ENCODE measurements at regions not wholly inside any gene's neighbourhood (a gene's known extent, or its start where the extent isn't known, plus 50 kb on each side); places are given as distances from the start of the nearest gene placed in this dataset.
"Not testable (repeated sequence)": the region's sequence is repeated elsewhere in the genome, so short reads cannot be mapped to it uniquely, and the experiment has no call there.

DNA sequence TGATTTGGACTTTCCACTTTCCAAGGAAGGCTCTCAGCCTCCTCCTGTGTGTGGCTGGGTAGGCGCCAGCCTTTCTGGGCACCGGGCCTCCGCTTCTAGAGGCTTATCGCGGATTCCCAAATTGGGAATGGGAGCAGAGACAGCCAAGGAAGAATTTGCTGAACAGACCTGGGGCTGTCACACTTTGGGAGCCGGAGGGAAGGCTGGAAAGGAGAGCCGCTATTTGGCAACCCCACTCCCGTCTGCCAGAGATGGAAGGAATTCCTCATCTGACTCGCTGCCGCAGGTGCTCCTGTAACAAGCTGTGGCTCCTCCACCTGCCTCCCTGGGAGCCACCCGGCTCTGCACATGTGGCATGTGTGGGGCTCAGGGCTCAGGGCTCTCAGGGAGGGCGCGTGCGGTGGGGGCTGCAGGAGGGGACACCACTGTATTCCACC, 50.8 kb upstream of the ECHDC3 start:
- Mint-ChIP-seq H3K9me3 (peaks cover 0 to 2% (median 0%) of the 10 kb centered on the region in 7 donors), H3K27ac (no peak overlapping the region), H3K4me3 (no peak overlapping the region), H3K4me1 (peaks cover 0 to 29% (median 9%) of the 10 kb centered on the region in 4 donors), H3K36me3 (no peaks in the 10 kb centered on the region), H3K27me3 (peaks cover 17% of the 10 kb centered on the region)
- Histone ChIP-seq H3K9me3 (ENCODE audit: control insufficient read depth in 2 of 2, low read length in 2 of 2) (no peaks in the 10 kb centered on the region), H3K4me1 (ENCODE audit: control insufficient read depth, insufficient read depth, low read length, poor library complexity, severe bottlenecking) (peaks cover 1% of the 10 kb centered on the region), H3K27ac (ENCODE audit: insufficient read depth, low read length, poor library complexity, severe bottlenecking) (no peak overlapping the region), H3K36me3 (ENCODE audit: control insufficient read depth, insufficient read depth, low read length) (no peaks in the 10 kb centered on the region), H3K4me3 (ENCODE audit: low read depth, low read length) (no peak overlapping the region), H3K27me3 (ENCODE audit: control insufficient read depth, insufficient read depth, low read length) (no peaks in the 10 kb centered on the region)
- no peak for ATAC-seq (ENCODE audit: low read depth in 2 of 2)
- DNase-seq: no peak

- peaks cover 13% of the 10 kb centered on the region for H3K4me1 ChIP-seq (ENCODE audit: control insufficient read depth, insufficient read depth, low read length, poor library complexity, severe bottlenecking)
- no peaks in the 10 kb centered on the region for H3K27me3 ChIP-seq (ENCODE audit: control insufficient read depth, insufficient read depth, low read length)
- no peak overlapping the region for H3K27ac ChIP-seq (ENCODE audit: insufficient read depth, low read length, poor library complexity, severe bottlenecking)
- peaks cover 17% of the 10 kb centered on the region for H3K27me3 Mint-ChIP-seq
- ATAC-seq (ENCODE audit: low read depth in 2 of 2) (no peak), DNase-seq (no peak)
- H3K4me1 Mint-ChIP-seq: peaks cover 4 to 39% (median 15%) of the 10 kb centered on the region in 4 donors
- H3K9me3 ChIP-seq (ENCODE audit: control insufficient read depth in 2 of 2, low read length in 2 of 2): no peaks in the 10 kb centered on the region
- H3K4me3 Mint-ChIP-seq: no peak overlapping the region
- H3K9me3 Mint-ChIP-seq: peaks cover 0 to 2% (median 0%) of the 10 kb centered on the region in 7 donors
- no peaks in the 10 kb centered on the region for H3K36me3 Mint-ChIP-seq
- H3K36me3 ChIP-seq (ENCODE audit: control insufficient read depth, insufficient read depth, low read length): no peaks in the 10 kb centered on the region
- H3K27ac Mint-ChIP-seq: peak overlapping the region in 1 of 3 donors; percentile 57
- H3K4me3 ChIP-seq (ENCODE audit: low read depth, low read length): no peak overlapping the region
Measured at GRCh38 chr10:11689945-11690736, 52.0 kb upstream of the ECHDC3 start.

DNA sequence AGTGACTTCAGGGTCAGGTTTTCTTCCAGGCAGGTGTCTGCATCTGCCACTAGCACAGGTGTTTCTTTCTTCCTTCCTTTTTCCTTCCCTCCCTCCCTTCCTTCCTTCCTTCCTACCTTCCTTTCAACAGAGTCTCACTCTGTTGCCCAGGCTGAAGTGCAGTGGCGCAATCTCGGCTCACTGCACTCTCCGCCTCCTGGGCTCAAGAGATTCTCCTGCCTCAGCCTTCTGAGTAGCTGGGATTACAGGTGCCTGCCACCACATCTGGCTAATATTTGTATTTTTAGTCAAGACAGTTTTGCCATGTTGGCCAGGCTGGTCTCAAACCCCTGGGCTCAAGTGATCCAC, 53.8 kb upstream of the ECHDC3 start:
- H3K27me3 Mint-ChIP-seq; ATAC-seq (ENCODE audit: low read depth in 2 of 2); DNase-seq; H3K36me3 ChIP-seq (ENCODE audit: control insufficient read depth, insufficient read depth, low read length); H3K4me3 ChIP-seq (ENCODE audit: low read depth, low read length); H3K9me3 Mint-ChIP-seq; H3K27ac ChIP-seq (ENCODE audit: insufficient read depth, low read length, poor library complexity, severe bottlenecking); H3K4me3 Mint-ChIP-seq; H3K36me3 Mint-ChIP-seq; H3K9me3 ChIP-seq (ENCODE audit: control insufficient read depth in 2 of 2, low read length in 2 of 2); H3K27me3 ChIP-seq (ENCODE audit: control insufficient read depth, insufficient read depth, low read length): not testable (repeated sequence)
- Mint-ChIP-seq H3K4me1 (peaks cover 13 to 56% (median 30%) of the 10 kb centered on the region in 4 donors), H3K27ac (peak overlapping the region in 1 of 3 donors; percentile 15)
- peaks cover 29% of the 10 kb centered on the region for H3K4me1 ChIP-seq (ENCODE audit: control insufficient read depth, insufficient read depth, low read length, poor library complexity, severe bottlenecking)

DNA sequence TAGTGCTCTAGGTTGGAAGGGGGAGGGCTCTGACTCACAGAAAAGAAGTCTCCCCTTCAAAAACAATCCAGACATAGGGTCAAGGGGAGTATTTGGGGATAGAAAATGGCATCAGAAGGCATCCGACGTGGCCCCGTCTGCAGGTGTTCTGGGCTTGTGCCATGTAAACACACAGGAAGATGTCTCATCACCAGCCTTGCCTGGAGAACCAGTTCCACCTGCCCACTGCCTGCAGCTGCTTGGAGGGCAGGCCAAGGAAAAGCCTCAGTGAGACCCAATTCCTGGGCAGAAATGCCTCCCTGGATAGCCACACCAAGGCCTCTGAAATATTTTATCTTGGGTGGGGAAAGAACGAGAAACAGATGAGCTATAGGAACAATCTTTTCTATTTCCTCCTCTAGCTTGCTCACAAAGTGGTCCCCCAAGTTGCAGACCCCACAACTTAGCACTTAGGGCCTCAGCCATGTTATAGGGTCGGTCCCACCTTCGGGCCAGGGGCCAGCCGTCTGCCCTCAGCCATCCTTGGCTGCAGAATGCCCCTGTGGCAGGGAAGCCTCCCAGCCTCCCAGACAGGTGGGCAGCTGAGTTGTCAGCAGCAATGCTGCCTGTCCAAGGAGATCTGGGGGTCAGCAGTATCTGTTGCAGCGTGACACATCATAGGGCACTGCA, 54.3 kb upstream of the ECHDC3 start:
- no peaks in the 10 kb centered on the region for H3K36me3 ChIP-seq (ENCODE audit: control insufficient read depth, insufficient read depth, low read length)
- ATAC-seq (ENCODE audit: low read depth in 2 of 2) (no peak), DNase-seq (no peak)
- H3K27ac ChIP-seq (ENCODE audit: insufficient read depth, low read length, poor library complexity, severe bottlenecking): no peak overlapping the region
- no peak overlapping the region for H3K4me3 Mint-ChIP-seq
- H3K9me3 Mint-ChIP-seq: no peaks in the 10 kb centered on the region
- H3K4me1 Mint-ChIP-seq: peaks cover 13 to 59% (median 31%) of the 10 kb centered on the region in 4 donors
- H3K4me1 ChIP-seq (ENCODE audit: control insufficient read depth, insufficient read depth, low read length, poor library complexity, severe bottlenecking): peaks cover 29% of the 10 kb centered on the region
- H3K9me3 ChIP-seq (ENCODE audit: control insufficient read depth in 2 of 2, low read length in 2 of 2): no peaks in the 10 kb centered on the region
- H3K4me3 ChIP-seq (ENCODE audit: low read depth, low read length): no peak overlapping the region
- H3K36me3 Mint-ChIP-seq: no peaks in the 10 kb centered on the region
- peak overlapping the region in 1 of 3 donors; percentile 15 for H3K27ac Mint-ChIP-seq
- no peaks in the 10 kb centered on the region for H3K27me3 ChIP-seq (ENCODE audit: control insufficient read depth, insufficient read depth, low read length)
- peaks cover 5% of the 10 kb centered on the region for H3K27me3 Mint-ChIP-seq

DNA sequence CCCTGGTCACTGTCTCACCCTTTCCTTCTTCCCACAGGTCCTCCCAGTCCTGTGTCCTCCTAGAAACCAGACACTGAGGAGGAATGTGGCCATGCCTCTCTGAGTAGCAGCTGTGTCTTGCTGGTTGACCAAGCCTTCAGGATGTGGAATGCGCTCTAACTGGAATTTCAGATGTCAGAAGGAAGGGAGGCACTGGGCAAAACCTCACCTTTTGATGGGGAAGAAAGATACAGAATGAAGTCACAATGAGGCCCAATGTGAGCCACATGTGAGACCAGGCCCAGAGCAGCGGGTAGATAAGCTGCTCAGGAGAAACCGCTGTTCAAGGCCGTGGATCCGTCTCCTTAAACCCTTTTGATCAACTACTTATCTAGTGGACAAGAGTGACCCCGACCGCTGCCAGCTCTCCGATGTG, 54.8 kb upstream of the ECHDC3 start:
- Mint-ChIP-seq H3K36me3 (no peaks in the 10 kb centered on the region), H3K27ac (peak overlapping the region in 2 of 3 donors; percentile 58 to 66), H3K9me3 (no peaks in the 10 kb centered on the region), H3K27me3 (peaks cover 4% of the 10 kb centered on the region), H3K4me1 (peaks cover 13 to 65% (median 33%) of the 10 kb centered on the region in 4 donors), H3K4me3 (no peak overlapping the region)
- H3K4me1 ChIP-seq (ENCODE audit: control insufficient read depth, insufficient read depth, low read length, poor library complexity, severe bottlenecking): peaks cover 29% of the 10 kb centered on the region
- DNase-seq (no peak), ATAC-seq (ENCODE audit: low read depth in 2 of 2) (no peak)
- H3K9me3 ChIP-seq (ENCODE audit: control insufficient read depth in 2 of 2, low read length in 2 of 2): no peaks in the 10 kb centered on the region
- H3K4me3 ChIP-seq (ENCODE audit: low read depth, low read length): no peak overlapping the region
- H3K36me3 ChIP-seq (ENCODE audit: control insufficient read depth, insufficient read depth, low read length): no peaks in the 10 kb centered on the region
- no peaks in the 10 kb centered on the region for H3K27me3 ChIP-seq (ENCODE audit: control insufficient read depth, insufficient read depth, low read length)
- H3K27ac ChIP-seq (ENCODE audit: insufficient read depth, low read length, poor library complexity, severe bottlenecking): no peak overlapping the region

DNA sequence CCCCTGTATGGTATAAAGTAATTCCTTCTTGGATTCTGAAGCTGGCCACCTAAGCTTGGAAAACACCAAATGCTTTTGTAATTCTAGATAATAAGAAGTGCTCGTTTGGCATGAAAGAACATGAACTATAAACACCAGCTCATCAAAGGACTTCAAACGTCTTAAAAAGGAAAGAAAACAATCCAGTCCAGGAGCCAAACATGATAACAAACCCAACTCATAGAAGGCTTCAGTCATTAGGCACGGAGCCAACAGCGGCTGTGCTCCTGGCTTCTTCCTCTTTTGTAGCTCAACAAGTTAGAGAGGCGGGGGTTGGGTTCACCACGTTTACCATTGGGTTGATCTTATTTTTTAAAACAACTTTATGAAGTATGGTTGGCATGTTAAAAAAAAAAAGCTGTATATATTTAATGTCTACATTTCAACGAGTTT, 56.4 kb upstream of the ECHDC3 start:
- Mint-ChIP-seq H3K4me1 (peaks cover 13 to 69% (median 35%) of the 10 kb centered on the region in 4 donors), H3K36me3 (no peaks in the 10 kb centered on the region), H3K27ac (peak overlapping the region; percentile 90 to 95 (median 92)), H3K4me3 (peak overlapping the region; percentile 40 to 94 (median 83)), H3K9me3 (no peaks in the 10 kb centered on the region), H3K27me3 (peaks cover 7% of the 10 kb centered on the region)
- DNase-seq (peak; percentile 25 to 63 (median 47)), ATAC-seq (ENCODE audit: low read depth in 2 of 2) (no peak)
- Histone ChIP-seq H3K36me3 (ENCODE audit: control insufficient read depth, insufficient read depth, low read length) (no peaks in the 10 kb centered on the region), H3K27me3 (ENCODE audit: control insufficient read depth, insufficient read depth, low read length) (no peaks in the 10 kb centered on the region), H3K9me3 (ENCODE audit: control insufficient read depth in 2 of 2, low read length in 2 of 2) (no peaks in the 10 kb centered on the region), H3K4me3 (ENCODE audit: low read depth, low read length) (peak overlapping the region; percentile 77), H3K4me1 (ENCODE audit: control insufficient read depth, insufficient read depth, low read length, poor library complexity, severe bottlenecking) (peaks cover 29% of the 10 kb centered on the region), H3K27ac (ENCODE audit: insufficient read depth, low read length, poor library complexity, severe bottlenecking) (peak overlapping the region; percentile 89)

- Histone ChIP-seq H3K27me3 (ENCODE audit: control insufficient read depth, insufficient read depth, low read length) (no peaks in the 10 kb centered on the region), H3K27ac (ENCODE audit: insufficient read depth, low read length, poor library complexity, severe bottlenecking) (peak overlapping the region; percentile 89), H3K36me3 (ENCODE audit: control insufficient read depth, insufficient read depth, low read length) (no peaks in the 10 kb centered on the region), H3K9me3 (ENCODE audit: control insufficient read depth in 2 of 2, low read length in 2 of 2) (no peaks in the 10 kb centered on the region), H3K4me1 (ENCODE audit: control insufficient read depth, insufficient read depth, low read length, poor library complexity, severe bottlenecking) (peaks cover 29% of the 10 kb centered on the region), H3K4me3 (ENCODE audit: low read depth, low read length) (peak overlapping the region; percentile 77)
- no peaks in the 10 kb centered on the region for H3K36me3 Mint-ChIP-seq
- peak; percentile 37 to 89 (median 85) for DNase-seq
- H3K4me1 Mint-ChIP-seq: peaks cover 13 to 69% (median 36%) of the 10 kb centered on the region in 4 donors
- peak; percentile 91 to 92 for ATAC-seq (ENCODE audit: low read depth in 2 of 2)
- peak overlapping the region; percentile 95 to 99 (median 98) for H3K27ac Mint-ChIP-seq
- peaks cover 6% of the 10 kb centered on the region for H3K27me3 Mint-ChIP-seq
- no peaks in the 10 kb centered on the region for H3K9me3 Mint-ChIP-seq
- H3K4me3 Mint-ChIP-seq: peak overlapping the region; percentile 40 to 94 (median 90)
Measured at GRCh38 chr10:11684717-11685645, 57.2 kb upstream of the ECHDC3 start.
